ENCODE measurements at regions not wholly inside any gene's neighbourhood (a gene's known extent, or its start where the extent isn't known, plus 50 kb on each side); places are given as distances from the start of the nearest gene placed in this dataset.
"Not testable (repeated sequence)": the region's sequence is repeated elsewhere in the genome, so short reads cannot be mapped to it uniquely, and the experiment has no call there.

DNA sequence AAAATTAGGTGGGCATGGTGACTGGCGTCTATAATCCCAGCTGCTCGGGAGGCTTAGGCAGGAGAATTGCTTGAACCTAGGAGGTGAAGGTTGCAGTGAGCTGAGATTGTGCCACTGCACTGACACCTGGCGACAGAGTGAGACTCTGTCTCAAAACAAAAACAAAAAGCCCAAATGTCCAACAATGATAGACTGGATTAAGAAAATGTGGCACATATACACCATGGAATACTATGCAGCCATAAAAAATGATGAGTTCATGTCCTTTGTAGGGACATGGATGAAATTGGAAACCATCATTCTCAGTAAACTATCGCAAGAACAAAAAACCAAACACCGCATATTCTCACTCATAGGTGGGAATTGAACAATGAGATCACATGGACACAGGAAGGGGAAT lies 1385.6 kb downstream of the CDH12 start:
- TF ChIP-seq, protein P1, sequence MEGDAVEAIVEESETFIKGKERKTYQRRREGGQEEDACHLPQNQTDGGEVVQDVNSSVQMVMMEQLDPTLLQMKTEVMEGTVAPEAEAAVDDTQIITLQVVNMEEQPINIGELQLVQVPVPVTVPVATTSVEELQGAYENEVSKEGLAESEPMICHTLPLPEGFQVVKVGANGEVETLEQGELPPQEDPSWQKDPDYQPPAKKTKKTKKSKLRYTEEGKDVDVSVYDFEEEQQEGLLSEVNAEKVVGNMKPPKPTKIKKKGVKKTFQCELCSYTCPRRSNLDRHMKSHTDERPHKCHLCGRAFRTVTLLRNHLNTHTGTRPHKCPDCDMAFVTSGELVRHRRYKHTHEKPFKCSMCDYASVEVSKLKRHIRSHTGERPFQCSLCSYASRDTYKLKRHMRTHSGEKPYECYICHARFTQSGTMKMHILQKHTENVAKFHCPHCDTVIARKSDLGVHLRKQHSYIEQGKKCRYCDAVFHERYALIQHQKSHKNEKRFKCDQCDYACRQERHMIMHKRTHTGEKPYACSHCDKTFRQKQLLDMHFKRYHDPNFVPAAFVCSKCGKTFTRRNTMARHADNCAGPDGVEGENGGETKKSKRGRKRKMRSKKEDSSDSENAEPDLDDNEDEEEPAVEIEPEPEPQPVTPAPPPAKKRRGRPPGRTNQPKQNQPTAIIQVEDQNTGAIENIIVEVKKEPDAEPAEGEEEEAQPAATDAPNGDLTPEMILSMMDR (IDR thresholded peaks at IDR 0.05; ENCODE audit: extremely low read depth in 1 of 2, insufficient read depth in 1 of 2, low read depth in 1 of 2, low read length in 2 of 2): not testable (repeated sequence)
- TF ChIP-seq POLR2AphosphoS5 (IDR thresholded peaks at IDR 0.05; ENCODE audit: insufficient read depth, low read depth, low read length); EZH2 (IDR thresholded peaks at IDR 0.05; ENCODE audit: borderline replicate concordance, low read depth, low read length, severe bottlenecking); FOS (IDR thresholded peaks at IDR 0.05; ENCODE audit: borderline replicate concordance, insufficient read depth, low read length); POLR2A (IDR thresholded peaks at IDR 0.05; ENCODE audit: low read depth, low read length); MYC (IDR thresholded peaks at IDR 0.05; ENCODE audit: low read depth, low read length): not testable (repeated sequence)
- TF ChIP-seq, protein P2, sequence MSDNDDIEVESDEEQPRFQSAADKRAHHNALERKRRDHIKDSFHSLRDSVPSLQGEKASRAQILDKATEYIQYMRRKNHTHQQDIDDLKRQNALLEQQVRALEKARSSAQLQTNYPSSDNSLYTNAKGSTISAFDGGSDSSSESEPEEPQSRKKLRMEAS (IDR thresholded peaks at IDR 0.05; ENCODE audit: insufficient read depth, insufficient read length): not testable (repeated sequence)

All from endothelial cell of umbilical vein (primary cell).